Hepatic stellate cell (primary cell): ENCODE measurements at regions not wholly inside any gene's neighbourhood (a gene's known extent, or its start where the extent isn't known, plus 50 kb on each side); places are given as distances from the start of the nearest gene placed in this dataset.
"Not testable (repeated sequence)": the region's sequence is repeated elsewhere in the genome, so short reads cannot be mapped to it uniquely, and the experiment has no call there.

ENCODE experiments used
- DNase-seq: peaks from one replicate; pipeline ENCODE4 v3.0.0; 2011; ENCODE audit warnings: low spot score

DNA sequence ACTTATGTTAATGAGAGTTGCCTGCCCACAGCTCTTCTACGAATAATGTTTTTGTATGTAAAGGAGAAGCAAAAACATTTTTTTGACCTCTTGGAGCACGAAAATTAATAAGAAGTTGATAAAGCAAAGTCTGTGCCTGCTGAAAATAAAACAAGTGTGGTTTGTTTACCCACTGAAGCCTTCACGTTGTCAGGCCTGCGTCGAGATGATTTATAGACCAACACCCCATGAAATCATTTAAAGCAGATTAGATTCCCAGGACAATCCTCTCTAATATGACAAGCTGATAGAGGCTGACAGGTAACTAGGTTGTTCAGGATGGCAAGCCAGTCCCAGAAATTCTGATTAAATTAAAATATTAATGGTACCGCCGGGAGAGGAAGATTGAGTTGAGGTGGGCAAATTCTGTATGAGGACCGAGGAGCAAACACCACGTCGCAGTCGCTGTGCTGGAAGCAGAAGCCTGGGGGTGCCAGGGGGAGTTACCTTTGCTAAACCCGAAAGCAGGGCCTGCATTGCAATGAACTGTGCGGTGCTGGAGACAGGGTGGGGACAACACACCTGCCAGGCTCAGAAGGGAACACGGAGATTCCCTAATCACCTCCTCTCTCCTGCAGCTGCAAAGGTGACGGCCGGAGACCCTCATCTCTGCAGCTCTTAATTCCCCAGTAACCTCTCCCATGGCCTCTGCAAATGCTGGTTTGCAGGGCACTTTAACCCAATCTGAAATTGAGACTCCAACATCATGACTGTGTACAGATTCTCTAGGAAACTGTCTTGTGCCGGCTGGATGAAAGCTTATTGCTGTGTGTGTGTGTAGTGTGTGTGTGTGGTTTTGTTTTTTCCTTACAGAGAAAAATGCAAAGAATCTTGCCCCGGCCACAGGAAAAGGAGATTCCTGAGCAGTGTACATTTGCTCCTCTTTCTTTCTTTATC lies 2805.9 kb downstream of the RPIA start:
- not testable (repeated sequence) for DNase-seq

DNA sequence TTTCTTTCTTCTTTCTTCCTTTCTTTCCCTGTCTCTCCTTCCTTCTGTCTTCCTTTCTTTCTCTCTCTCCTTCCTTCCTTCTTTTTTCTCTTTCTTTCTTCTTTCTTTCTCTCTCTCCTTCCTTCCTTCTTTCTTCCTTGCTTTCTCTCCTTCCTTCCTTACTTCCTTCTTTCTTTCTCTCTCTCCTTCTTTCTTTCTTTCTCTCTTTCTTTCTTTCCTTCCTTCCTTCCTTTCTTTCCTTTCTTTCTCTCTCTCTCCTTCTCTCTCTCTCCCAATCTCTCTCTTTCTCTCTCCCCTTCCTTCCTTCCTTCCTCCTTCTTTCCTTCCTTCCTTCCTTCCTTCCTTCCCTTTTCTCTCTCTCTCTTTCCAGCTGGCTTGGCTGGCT lies 2806.6 kb downstream of the RPIA start:
- DNase-seq: not testable (repeated sequence)

DNA sequence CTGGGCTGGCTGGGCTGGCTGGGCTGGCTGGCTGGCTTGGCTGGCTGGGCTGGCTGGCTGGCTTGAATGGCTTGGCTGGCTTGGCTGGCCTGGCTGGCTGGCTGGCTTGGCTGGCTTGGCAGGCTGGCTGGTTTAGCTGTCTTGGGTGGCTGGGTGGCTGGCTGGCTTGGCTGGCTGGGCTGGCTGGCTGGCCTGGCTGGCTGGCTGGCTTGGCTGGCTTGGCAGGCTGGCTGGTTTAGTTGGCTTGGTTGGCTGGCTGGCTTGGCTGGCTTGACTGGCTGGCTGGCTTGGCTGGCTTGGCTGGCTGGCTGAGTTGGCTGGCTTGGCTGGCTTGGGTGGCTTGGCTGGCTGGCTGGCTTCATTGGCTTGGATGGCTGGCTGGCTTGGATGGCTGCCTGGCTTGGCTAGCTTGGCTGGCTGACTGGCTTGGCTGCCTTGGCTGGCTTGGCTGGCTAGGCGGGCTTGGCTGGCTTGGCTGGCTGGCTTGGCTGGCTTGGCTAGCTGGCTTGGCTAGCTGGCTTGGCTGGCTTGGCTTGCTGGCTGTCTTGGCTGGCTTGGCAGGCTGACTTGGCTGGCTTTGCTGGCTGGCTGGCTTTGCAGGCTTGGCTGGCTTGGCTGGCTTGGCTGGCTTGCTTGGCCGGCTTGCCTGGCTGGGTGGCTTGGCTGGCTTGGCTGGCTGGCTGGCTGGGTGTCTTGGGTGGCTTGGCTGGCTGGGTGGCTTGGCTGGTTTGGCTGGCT lies 2807.2 kb downstream of the RPIA start:
- not testable (repeated sequence) for DNase-seq

DNA sequence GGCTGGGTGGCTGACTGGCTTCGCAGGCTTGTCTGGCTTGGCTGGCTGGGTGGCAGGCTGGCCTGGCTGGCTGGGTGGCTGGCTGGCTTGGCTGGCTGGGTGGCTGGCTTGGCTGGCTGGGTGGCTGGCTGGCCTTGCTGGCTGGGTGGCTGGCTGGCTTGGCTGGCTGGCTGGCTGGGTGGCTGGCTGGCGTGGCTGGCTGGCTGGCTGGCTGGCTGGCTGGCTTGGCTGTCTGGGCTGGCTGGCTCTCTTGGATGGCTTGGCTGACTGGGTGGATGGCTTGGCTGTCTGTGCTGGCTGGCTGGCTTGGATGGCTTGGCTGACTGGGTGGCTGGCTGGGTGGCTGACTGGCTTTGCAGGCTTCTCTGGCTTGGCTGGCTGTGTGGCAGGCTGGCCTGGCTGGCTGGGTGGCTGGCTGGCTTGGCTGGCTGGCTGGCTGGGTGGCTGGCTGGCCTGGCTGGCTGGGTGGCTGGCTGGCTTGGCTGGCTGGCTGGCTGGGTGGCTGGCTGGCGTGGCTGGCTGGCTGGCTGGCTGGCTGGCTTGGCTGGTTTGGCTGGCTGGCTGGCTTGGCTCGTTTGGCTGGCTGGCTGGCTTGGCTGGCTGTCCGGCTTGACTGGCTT lies 2808.1 kb downstream of the RPIA start:
- DNase-seq: not testable (repeated sequence)

DNA sequence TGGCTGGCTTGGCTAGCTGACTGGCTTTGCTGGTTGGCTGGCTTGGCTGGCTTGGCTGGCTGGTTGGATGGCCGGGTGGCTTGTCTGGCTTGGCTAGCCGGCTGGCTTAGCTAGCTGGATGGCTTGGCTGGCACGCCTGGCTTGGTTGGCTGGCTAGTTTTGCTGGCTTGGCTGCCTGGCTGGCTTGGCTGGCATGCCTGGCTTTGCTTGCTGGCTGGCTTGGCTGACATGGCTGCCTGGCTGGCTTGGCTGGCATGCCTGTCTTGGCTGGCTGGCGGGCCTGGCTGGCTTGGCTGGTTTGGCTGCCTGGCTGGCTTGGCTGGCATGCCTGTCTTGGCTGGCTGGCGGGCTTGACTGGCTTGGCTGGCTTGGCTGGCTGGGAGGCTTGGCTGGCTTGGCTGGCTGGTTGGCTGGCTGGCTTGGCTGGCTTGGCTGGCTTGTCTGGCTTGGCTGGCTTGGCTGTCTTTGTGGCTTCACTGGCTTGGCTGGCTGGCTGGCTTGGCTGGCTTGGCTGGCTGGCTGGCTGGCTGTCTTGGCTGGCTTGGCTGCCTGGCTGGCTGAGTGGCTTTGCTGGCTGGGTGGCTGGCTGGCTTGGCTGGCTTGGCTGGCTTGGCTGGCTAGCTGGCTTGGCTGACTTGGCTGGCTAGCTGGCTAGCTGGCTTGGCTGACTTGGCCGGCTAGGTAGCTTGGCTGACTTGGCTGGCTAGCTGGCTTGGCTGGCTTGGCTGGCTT lies 2808.9 kb downstream of the RPIA start:
- DNase-seq: not testable (repeated sequence)

DNA sequence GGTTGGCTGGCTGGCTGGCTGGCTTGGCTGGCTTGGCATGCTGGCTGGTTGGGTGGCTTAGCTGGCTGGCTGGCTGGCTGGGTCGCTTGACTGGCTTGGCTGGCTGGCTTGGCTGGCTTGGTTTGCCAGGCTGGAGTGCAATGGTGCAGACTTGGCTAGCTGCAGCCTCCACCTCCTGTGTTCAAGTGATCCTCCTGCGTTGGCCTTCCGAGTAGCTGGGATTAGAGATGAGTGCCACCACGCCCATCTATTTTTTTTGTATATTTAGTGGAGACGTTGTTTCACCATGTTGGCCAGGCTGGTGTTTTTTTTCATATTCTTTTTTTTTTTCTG lies 2809.5 kb downstream of the RPIA start:
- not testable (repeated sequence) for DNase-seq

DNA sequence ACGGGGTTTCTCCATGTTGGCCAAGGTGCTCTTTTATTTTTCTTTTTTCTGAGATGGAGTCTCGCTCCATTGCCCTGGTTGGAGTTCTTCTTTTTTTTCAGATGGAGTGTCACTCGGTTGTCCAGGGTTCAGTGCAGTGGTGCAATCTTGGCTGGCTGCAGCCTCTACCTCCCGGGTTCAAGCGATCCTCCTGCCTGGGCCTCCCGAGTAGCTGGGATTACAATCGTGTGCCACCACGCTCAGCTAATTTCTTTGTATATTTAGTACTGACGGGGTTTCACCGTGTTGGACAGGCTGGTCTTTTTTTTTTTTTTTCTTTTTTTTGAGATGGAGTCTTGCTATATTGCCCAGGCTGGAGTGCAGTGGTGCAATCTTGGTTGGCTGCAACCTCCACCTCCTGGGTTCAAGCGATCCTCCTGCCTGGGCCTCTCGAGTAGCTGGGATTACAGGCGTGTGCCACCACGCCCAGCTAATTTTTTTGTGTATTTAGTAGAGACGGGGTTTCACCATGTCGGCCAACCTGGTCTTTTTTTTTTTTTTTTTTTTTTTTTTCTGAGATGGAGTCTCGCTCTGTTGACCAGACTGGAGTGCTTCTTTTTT lies 2810.1 kb downstream of the RPIA start:
- DNase-seq: not testable (repeated sequence)

DNA sequence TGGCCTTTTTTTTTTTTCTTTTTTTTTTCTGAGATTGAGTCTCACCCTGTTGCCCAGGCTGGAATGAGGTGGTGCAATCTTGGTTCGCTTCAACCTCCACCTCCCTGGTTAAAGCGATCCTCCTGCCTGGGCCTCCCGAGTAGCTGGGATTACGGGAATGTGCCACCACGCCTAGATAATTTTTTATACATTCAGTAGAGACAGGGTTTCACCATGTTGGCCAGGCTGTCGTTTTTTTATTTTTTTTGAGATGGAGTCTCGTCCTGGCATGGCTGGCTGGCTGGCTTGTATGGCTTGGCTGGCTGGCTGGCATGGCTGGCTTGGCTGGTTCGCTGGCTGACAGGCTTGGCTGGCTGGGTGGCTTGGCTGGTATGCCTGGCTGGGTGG lies 2812.1 kb downstream of the RPIA start:
- not testable (repeated sequence) for DNase-seq

DNA sequence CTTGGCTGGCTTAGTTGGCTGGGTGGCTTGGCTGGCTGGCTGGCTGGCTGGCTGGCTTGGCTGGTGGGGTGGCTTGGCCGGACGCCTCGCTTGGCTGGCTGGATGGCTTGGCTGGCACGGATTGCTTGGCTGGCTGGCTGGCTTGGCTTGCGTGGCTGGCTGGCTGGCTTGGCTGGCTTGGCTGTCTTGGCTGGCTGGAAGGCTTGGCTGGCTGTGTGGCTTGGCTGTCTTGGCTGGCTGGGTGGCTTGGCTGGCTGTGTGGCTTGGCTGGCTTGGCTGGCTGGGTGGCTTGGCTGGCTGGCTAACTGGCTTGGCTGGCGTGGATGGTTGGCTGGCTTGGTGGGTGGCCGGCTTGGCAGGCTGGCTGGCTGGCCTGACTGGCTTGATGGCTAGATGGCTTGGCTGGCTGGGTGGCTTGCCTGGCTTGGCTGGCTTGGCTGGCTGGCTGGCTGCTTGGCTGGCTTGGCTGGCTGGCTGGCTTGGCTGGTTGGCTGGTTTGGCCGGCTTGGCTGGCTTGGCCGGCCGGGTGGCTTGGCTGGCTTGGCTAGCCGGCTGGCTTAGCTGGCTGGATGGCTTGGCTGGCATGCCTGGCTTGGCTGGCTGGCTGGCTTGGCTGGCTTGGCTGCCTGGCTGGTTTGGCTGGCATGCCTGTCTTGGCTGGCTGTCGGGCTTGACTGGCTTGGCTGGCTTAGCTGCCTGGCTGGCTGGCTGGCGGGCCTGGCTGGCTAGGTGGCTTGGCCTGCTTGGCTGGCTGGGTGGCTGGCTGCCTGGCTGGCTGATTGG lies 2812.7 kb downstream of the RPIA start:
- DNase-seq: not testable (repeated sequence)

DNA sequence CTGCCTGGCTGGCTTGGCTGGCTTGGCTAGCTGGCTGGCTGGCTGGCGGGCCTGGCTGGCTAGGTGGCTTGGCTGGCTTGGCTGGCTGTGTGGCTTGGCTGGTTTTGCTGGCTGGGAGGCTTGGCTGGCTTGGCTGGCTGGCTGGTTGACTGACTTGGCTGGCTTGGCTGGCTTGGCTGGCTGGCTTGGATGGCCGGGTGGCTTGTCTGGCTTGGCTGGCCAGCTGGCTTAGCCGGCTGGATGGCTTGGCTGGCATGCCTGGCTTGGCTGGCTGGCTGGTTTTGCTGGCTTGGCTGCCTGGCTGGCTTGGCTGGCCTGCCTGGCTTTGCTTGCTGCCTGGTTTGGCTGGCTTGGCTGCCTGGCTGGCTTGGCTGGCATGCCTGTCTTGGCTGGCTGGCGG lies 2817.3 kb downstream of the RPIA start:
- not testable (repeated sequence) for DNase-seq

DNA sequence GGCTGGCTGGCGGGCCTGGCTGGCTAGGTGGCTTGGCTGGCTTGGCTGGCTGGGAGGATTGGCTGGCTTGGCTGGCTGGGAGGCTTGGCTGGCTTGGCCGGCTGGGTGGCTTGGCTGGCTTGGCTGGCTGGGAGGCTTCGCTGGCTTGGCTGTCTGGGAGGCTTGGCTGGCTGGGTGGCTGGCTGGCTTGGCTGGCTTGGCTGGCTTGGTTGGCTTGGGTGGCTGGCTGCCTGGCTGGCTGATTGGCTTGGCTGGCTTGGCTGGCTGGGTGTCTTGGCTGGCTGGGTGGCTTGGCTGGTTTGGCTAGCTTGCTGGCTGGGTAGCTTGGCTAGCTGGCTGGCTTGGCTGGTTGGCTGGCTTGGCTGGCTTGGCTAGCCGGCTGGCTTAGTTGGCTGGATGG lies 2817.8 kb downstream of the RPIA start:
- DNase-seq: not testable (repeated sequence)

DNA sequence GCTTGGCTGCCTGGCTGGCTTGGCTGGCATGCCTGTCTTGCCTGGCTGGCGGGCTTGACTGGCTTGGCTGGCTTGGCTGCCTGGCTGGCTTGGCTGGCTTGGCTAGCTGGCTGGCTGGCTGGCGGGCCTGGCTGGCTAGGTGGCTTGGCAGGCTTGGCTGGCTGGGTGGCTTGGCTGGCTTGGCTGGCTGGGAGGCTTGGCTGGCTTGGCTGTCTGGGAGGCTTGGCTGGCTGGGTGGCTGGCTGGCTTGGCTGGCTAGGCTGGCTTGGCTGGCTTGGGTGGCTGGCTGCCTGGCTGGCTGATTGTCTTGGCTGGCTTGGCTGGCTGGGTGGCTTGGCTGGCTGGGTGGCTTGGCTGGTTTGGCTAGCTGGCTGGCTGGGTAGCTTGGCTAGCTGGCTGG lies 2819.7 kb downstream of the RPIA start:
- DNase-seq: not testable (repeated sequence)

DNA sequence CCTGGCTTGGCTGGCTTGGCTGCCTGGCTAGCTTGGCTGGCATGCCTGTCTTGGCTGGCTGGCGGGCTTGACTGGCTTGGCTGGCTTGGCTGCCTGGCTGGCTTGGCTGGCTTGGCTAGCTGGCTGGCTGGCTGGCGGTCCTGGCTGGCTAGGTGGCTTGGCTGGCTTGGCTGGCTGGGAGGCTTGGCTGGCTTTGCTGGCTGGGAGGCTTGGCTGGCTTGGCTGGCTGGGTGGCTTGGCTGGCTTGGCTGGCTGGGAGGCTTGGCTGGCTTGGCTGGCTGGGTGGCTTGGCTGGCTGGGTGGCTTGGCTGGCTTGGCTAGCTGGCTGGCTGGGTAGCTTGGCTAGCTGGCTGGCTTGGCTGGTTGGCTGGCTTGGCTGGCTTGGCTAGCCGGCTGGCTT lies 2824.5 kb downstream of the RPIA start:
- not testable (repeated sequence) for DNase-seq

DNA sequence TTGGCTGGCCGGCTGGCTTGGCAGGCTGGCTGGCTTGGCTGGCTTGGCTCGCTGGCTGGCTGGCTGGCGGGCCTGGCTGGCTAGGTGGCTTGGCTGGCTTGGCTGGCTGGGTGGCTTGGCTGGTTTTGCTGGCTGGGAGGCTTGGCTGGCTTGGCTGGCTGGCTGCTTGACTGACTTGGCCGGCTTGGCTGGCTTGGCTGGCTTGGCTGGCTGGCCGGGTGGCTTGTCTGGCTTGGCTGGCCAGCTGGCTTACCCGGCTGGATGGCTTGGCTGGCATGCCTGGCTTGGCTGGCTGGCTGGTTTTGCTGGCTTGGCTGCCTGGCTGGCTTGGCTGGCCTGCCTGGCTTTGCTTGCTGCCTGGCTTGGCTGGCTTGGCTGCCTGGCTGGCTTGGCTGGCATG lies 2825.2 kb downstream of the RPIA start:
- not testable (repeated sequence) for DNase-seq

DNA sequence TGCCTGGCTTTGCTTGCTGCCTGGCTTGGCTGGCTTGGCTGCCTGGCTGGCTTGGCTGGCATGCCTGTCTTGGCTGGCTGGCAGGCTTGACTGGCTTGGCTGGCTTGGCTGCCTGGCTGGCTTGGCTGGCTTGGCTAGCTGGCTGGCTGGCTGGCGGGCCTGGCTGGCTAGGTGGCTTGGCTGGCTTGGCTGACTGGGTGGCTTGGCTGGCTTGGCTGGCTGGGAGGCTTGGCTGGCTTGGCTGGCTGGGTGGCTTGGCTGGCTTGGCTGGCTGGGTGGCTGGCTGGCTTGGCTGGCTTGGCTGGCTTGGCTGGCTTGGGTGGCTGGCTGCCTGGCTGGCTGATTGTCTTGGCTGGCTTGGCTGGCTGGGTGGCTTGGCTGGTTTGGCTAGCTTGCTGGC lies 2826.4 kb downstream of the RPIA start:
- DNase-seq: not testable (repeated sequence)

DNA sequence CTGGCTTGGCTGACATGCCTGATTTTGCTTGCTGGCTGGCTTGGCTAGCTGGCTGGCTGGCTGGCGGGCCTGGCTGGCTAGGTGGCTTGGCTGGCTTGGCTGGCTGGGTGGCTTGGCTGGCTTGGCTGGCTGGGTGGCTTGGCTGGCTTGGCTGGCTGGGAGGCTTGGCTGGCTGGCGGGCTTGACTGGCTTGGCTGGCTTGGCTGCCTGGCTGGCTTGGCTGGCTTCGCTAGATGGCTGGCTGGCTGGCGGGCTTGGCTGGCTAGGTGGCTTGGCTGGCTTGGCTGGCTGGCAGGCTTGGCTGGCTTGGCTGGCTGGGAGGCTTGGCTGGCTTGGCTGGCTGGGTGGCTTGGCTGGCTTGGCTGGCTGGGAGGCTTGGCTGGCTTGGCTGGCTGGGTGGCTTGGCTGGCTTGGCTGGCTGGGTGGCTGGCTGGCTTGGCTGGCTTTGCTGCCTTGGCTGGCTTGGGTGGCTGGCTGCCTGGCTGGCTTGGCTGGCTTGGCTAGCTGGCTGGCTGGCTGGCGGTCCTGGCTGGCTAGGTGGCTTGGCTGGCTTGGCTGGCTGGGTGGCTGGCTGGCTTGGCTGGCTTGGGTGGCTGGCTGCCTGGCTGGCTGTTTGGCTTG lies 2827.0 kb downstream of the RPIA start:
- DNase-seq: not testable (repeated sequence)

DNA sequence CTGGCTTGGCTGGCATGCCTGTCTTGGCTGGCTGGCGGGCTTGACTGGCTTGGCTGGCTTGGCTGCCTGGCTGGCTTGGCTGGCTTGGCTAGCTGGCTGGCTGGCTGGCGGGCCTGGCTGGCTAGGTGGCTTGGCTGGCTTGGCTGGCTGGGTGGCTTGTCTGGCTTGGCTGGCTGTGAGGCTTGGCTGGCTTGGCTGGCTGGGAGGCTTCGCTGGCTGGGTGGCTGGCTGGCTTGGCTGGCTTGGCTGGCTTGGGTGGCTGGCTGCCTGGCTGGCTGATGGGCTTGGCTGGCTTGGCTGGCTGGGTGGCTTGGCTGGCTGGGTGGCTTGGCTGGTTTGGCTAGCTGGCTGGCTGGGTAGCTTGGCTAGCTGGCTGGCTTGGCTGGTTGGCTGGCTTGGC lies 2827.9 kb downstream of the RPIA start:
- DNase-seq: not testable (repeated sequence)

DNA sequence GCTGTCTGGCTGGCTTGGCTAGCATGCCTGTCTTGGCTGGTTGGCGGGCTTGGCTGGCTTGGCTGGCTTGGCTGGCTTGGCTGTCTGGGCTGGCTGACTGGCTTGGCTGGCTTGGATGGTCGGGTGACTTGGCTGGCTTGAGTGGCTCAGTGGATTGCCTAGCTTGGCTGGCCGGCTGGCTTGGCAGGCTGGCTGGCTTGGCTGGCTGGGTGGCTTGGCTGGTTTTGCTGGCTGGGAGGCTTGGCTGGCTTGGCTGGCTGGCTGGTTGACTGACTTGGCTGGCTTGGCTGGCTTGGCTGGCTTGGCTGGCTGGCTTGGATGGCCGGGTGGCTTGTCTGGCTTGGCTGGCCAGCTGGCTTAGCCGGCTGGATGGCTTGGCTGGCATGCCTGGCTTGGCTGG lies 2828.4 kb downstream of the RPIA start:
- DNase-seq: not testable (repeated sequence)

DNA sequence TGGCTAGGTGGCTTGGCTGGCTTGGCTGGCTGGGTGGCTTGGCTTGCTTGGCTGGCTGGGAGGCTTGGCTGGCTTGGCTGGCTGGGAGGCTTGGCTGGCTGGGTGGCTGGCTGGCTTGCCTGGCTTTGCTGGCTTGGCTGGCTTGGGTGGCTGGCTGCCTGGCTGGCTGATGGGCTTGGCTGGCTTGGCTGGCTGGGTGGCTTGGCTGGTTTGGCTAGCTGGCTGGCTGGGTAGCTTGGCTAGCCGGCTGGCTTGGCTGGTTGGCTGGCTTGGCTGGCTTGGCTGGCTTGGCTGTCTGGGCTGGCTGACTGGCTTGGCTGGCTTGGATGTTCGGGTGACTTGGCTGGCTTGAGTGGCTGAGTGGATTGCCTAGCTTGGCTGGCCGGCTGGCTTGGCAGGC lies 2829.1 kb downstream of the RPIA start:
- not testable (repeated sequence) for DNase-seq

DNA sequence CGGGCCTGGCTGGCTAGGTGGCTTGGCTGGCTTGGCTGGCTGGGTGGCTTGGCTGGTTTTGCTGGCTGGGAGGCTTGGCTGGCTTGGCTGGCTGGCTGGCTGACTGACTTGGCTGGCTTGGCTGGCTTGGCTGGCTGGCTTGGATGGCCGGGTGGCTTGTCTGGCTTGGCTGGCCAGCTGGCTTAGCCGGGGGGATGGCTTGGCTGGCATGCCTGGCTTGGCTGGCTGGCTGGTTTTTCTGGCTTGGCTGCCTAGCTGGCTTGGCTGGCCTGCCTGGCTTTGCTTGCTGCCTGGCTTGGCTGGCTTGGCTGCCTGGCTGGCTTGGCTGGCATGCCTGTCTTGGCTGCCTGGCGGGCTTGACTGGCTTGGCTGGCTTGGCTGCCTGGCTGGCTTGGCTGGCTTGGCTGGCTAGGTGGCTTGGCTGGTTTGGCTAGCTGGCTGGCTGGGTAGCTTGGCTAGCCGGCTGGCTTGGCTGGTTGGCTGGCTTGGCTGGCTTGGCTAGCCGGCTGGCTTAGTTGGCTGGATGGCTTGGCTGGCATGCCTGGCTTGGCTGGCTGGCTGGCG lies 2829.6 kb downstream of the RPIA start:
- DNase-seq: not testable (repeated sequence)
